Spleen (tissue), 7 donors: ENCODE measurements at regions not wholly inside any gene's neighbourhood (a gene's known extent, or its start where the extent isn't known, plus 50 kb on each side); places are given as distances from the start of the nearest gene placed in this dataset.

Experiments used
- POLR2A ChIP-seq, 3 donors: fragments of 450-650 bp; IDR thresholded peaks; one replicate each; pipeline ENCODE4 v1.5.1; 2017; ENCODE audit warnings: antibody characterized with exemption in 3 of 3, mild to moderate bottlenecking in 1 of 3
- POLR2AphosphoS5 ChIP-seq, 3 donors: sonication (generic); formaldehyde crosslinking; IDR thresholded peaks; one replicate each; pipeline ENCODE4 v1.5.1; 2017; ENCODE audit warnings: antibody characterized with exemption in 3 of 3
- TF ChIP-seq, protein P1 (sequence below), 11 experiments: fragments of 200-600 bp in 7 of 11; fragments of 450-650 bp in 4 of 11; sonication (generic) in 4 of 11; IDR thresholded peaks in 8 of 11; conservative IDR thresholded peaks in 3 of 11; 1 replicate in 7 of 11; 2 replicates in 4 of 11; pipeline versions ENCODE4 v1.4.0 to v1.8.0; 2016 to 2021; ENCODE audit warnings: antibody characterized with exemption in 11 of 11, inconsistent platforms in 4 of 11, mild to moderate bottlenecking in 1 of 11
- donor health status: DM: no; HTN: no; CAD: no; lungs with moderate emphysema.
- donor health status: DM: no; HTN: no; CAD: no.
- donor health status: DM: no; HTN: no; CAD: no.

DNA sequence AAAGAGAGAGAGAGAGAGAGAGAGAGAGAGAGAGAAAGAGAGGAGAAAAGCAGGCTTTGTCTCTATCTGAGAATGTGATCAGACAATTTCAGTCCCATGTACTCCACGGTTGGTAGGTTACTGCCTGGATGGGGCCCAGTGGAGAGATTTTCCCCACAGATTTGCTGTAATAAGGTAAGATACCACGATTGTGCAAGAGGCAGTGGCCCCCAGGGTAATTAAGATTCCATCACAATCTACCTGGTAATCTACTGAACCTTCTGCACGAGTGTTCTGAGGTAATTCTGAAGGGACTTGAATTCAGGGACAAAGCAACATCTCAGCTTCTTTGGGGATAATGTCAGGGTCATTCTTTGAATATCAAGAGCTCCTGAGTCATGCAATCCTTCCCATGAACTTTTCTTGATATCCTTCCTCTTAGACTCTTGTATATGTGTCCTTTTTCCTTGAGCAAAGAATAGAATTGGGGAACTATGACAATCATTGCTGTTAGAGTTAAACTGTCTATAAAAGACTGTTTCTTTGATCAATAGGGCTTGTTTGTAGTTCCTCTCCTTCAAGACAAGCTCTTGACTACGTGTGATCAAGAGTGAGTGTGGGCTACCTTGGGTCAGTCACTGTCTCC, 306.6 kb downstream of the MAF start:
- TF ChIP-seq POLR2A (IDR thresholded peaks at IDR 0.05) (no peak), POLR2AphosphoS5 (IDR thresholded peaks at IDR 0.05) (no peak)
- TF ChIP-seq, protein P1, sequence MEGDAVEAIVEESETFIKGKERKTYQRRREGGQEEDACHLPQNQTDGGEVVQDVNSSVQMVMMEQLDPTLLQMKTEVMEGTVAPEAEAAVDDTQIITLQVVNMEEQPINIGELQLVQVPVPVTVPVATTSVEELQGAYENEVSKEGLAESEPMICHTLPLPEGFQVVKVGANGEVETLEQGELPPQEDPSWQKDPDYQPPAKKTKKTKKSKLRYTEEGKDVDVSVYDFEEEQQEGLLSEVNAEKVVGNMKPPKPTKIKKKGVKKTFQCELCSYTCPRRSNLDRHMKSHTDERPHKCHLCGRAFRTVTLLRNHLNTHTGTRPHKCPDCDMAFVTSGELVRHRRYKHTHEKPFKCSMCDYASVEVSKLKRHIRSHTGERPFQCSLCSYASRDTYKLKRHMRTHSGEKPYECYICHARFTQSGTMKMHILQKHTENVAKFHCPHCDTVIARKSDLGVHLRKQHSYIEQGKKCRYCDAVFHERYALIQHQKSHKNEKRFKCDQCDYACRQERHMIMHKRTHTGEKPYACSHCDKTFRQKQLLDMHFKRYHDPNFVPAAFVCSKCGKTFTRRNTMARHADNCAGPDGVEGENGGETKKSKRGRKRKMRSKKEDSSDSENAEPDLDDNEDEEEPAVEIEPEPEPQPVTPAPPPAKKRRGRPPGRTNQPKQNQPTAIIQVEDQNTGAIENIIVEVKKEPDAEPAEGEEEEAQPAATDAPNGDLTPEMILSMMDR (IDR thresholded peaks at IDR 0.05 in 8 of 11, conservative IDR thresholded peaks at IDR 0.05 in 3 of 11) = no peak
